AG04450 (cell line): ENCODE measurements at regions not wholly inside any gene's neighbourhood (a gene's known extent, or its start where the extent isn't known, plus 50 kb on each side); places are given as distances from the start of the nearest gene placed in this dataset.

Experiments used
- CTCF ChIA-PET: fragments of 300-600, 350-600 bp; formaldehyde crosslinking; extraction: SDS; loops from one replicate; lab custom pipeline; 2022; ENCODE audit warnings: antibody characterized with exemption, inconsistent platforms; lab: Charles Lee
- POLR2A ChIA-PET: fragments of 350-600 bp; formaldehyde crosslinking; extraction: SDS; loops from one replicate; lab custom pipeline; 2021; ENCODE audit warnings: antibody characterized with exemption, inconsistent platforms; lab: Yijun Ruan, JAX
- DNase-seq: peaks from one replicate; pipeline ENCODE4 v3.0.0-alpha.2; 2011; ENCODE audit warnings: low read depth, low spot score
- H3K27ac ChIP-seq: one replicate; pipeline ENCODE4 v1.5.1; 2012; ENCODE audit warnings: low read depth, low read length, control low read depth
- H3K27me3 ChIP-seq: one replicate; pipeline ENCODE4 v1.6.0; 2012; ENCODE audit warnings: low read length; ENCODE audit not compliant: control insufficient read depth, insufficient read depth
- H3K4me3 ChIP-seq: 2 replicates; pipeline ENCODE4 v1.5.1; 2011; ENCODE audit warnings: mild to moderate bottlenecking, low read depth, low read length, control low read depth
- H3K9me3 ChIP-seq: 2 replicates; pipeline ENCODE4 v1.5.1; 2012; ENCODE audit warnings: low read length; ENCODE audit not compliant: control insufficient read depth, insufficient read depth
- TF ChIP-seq, protein P1 (sequence below): IDR thresholded peaks from 2 replicates; pipeline ENCODE4 v1.5.1; 2011; ENCODE audit warnings: low read depth, low read length, control low read depth, inconsistent platforms

DNA sequence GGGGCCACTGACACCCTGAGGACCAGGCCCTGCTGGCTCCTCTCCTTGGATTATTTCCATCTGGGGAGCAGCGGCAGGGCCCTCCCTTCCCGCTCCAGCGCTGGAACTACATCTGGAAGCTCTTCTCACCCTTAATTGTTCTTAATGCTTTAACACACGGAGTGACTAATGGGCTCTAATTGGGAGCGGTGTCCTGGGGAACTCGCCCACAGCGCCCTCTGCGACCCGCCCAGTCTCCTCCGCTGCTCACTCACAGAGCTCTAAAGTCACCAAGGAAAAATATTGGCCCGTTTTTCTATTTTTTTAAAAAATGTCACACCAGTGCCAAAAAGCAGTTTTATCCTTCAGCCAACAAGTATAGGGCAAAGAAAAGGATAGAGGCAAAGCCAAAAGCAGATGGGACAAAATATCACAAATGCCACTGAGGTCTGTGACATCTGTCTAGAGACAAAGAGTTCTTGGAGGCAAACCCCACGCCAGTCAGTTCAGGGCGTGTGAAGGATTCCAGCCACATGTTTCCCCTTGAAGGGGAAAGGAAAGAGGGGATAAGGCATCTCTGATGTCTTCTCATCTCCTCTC lies 134.7 kb downstream of the RBFOX3 start:
- no peak for DNase-seq
- Histone ChIP-seq H3K4me3 (no peak overlapping the region), H3K9me3 (no peaks in the 10 kb centered on the region; the same call in 1 of the 2 replicates), H3K27me3 (peaks cover 4% of the 10 kb centered on the region), H3K27ac (no peak overlapping the region)
- TF ChIP-seq, protein P1, sequence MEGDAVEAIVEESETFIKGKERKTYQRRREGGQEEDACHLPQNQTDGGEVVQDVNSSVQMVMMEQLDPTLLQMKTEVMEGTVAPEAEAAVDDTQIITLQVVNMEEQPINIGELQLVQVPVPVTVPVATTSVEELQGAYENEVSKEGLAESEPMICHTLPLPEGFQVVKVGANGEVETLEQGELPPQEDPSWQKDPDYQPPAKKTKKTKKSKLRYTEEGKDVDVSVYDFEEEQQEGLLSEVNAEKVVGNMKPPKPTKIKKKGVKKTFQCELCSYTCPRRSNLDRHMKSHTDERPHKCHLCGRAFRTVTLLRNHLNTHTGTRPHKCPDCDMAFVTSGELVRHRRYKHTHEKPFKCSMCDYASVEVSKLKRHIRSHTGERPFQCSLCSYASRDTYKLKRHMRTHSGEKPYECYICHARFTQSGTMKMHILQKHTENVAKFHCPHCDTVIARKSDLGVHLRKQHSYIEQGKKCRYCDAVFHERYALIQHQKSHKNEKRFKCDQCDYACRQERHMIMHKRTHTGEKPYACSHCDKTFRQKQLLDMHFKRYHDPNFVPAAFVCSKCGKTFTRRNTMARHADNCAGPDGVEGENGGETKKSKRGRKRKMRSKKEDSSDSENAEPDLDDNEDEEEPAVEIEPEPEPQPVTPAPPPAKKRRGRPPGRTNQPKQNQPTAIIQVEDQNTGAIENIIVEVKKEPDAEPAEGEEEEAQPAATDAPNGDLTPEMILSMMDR, result no peak
- ChIA-PET POLR2A (no interaction called here), CTCF (no interaction called here)

DNA sequence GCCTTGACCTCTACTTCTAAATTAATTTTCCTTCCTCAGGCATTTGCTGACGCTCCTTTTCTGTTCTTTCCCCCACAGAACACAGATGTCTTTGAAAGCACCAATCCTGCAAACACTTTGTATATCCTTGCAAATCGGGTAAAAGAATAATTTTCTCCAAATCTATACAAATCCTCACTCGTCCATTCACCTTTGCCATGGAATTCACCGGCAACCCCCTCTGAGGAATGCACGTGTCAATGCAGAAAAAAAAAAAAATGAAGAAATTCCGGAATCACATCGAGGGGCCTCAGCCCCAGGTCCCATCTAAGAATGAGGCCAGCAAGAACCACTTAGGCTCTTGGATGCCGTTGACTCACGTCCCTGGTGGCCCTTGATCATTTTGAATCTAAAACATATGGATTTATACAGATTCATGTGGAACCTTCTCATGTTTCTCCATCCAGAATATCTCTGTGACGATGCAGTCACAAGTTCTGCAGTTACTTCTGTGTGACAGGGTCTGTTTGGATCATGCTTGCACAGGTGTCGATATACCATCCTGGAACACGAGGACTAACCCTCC lies 136.9 kb downstream of the RBFOX3 start:
- TF ChIP-seq, protein P1, result no peak
- DNase-seq, result no peak
- Histone ChIP-seq H3K27me3 (peaks cover 4% of the 10 kb centered on the region), H3K4me3 (no peak overlapping the region), H3K27ac (no peak overlapping the region), H3K9me3 (no peaks in the 10 kb centered on the region; the same call in 1 of the 2 replicates)
- ChIA-PET POLR2A (no interaction called here), CTCF (no interaction called here)

DNA sequence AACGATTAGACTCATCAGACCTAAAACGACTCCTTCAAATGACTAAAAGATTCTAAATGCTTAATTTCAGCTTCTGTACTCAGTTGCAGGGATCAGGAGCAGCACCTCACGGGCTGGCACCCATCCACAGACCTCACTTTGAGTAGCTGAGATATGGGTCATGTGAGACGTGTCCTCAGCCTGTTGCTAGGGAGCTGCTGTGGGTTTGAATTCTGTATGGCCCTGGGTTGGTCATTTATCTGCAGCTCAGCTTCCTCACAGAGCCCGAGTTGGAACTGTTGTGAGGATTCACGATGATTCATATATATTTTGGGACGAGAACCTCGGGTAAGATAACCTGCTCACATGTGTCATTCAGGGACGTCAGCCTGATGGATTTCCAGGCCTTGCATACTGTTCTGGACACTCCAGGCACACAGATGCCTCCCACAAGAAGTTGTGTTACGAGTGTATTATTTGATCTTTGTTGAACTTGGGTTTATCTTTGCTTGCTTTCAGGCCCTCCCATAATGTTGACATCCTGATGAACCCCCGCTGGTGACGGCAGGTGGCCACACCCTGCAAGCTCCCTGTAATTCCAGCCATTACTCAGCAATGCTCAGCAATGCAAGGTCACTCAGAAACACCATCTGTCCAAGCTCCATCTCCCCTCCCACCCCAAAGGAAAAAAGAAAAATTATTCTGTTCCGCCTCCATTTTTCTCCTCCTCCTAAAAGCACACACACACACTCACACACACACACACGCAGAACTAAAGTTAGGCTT lies 137.6 kb downstream of the RBFOX3 start:
- Histone ChIP-seq H3K27ac (no peak overlapping the region), H3K27me3 (peaks cover 4% of the 10 kb centered on the region), H3K9me3 (no peaks in the 10 kb centered on the region; the same call in 1 of the 2 replicates), H3K4me3 (no peak overlapping the region)
- TF ChIP-seq, protein P1, result no peak
- ChIA-PET CTCF (no interaction called here), POLR2A (no interaction called here)
- no peak for DNase-seq

DNA sequence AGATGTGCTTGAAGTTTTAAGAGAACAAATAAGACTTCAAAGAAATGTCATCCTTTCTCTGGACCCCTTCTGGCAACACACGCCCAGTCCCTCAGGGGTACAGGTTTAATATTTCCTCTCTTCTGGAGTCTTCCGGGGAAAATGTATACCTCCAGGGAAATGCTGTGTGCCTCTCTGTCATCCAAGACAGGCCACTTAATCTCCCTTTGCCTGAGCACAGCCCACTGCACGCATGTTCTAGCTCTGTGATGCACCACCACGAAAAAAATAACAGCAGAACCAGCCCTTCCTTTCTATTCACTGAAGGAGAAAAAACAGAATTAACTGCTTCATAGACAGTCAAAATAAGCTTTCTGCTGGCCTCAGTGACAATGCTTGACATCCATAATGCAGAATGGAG lies 140.1 kb downstream of the RBFOX3 start:
- H3K9me3 ChIP-seq, result no peaks in the 10 kb centered on the region; the same call in 1 of the 2 replicates
- no peak overlapping the region for H3K4me3 ChIP-seq
- no peak overlapping the region for H3K27ac ChIP-seq
- ChIA-PET POLR2A (no interaction called here), CTCF (no interaction called here)
- peaks cover 4% of the 10 kb centered on the region for H3K27me3 ChIP-seq
- TF ChIP-seq, protein P1, result no peak
- DNase-seq, result no peak

DNA sequence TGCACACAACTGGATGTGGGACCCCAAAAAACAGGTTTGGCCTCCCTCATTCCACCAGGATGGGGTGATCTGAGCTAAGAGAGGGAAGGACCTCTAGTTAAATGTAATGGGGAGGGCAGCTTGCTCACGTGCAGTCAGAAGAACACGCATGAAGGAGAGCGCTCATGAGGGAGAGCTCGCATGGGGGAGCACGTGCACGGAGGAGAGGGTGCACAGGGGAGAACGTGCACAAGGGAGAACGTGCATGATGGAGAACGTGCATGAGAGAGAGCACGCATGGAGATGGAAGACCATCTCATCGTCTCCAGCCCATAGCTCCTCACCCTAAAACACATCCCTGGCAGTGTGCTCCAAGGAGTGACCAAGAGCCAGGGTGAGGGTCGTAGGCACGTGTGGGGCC lies 141.2 kb downstream of the RBFOX3 start:
- H3K4me3 ChIP-seq, result no peak overlapping the region
- no peak overlapping the region for H3K27ac ChIP-seq
- no peaks in the 10 kb centered on the region; the same call in 1 of the 2 replicates for H3K9me3 ChIP-seq
- POLR2A ChIA-PET, result no interaction called here
- CTCF ChIA-PET, result no interaction called here
- TF ChIP-seq, protein P1, result no peak
- peaks cover 4% of the 10 kb centered on the region for H3K27me3 ChIP-seq
- DNase-seq, result no peak
